HG03378 (cell line): ENCODE measurements at regions not wholly inside any gene's neighbourhood (a gene's known extent, or its start where the extent isn't known, plus 50 kb on each side); places are given as distances from the start of the nearest gene placed in this dataset.
"Not testable (repeated sequence)": the region's sequence is repeated elsewhere in the genome, so short reads cannot be mapped to it uniquely, and the experiment has no call there.

ENCODE experiments used
- ATAC-seq: cut with Tn5 transposase; IDR thresholded peaks from one replicate; pipeline ENCODE4 v1.9.1; 2021; ENCODE audit warnings: mild to moderate bottlenecking, moderate library complexity; ENCODE audit not compliant: unreplicated experiment

DNA sequence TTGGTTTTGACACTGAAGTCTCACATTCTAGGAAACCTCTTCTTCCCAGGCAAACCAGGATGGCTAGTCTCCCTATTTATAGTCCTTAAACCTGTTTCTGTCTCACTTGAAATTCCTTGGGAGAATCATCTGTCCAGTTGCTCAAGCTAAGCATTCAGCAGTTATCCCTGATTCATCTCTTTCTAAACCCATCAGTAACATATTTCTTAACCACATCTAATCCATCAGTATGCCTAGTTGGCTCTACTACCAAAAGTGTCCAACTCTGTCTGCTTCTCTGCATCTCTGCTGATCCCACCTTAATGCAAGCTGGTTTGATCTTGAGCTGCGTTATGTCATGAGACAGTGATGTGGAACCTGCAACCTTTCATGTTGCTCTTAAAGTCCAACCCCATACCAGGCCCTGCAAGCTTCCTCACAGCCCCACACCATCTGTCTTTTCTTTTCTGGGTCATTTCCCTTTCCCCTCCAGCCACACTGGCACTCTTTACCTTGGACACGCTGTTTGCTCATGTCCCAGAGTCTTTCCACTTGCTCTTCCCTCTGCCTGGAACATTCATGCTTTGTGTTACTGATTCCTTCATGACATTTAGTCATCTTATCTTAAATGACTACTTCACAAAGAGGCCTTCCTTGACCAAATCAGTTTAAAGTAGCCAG lies 380.8 kb upstream of the RGS6 start:
- no peak for ATAC-seq

DNA sequence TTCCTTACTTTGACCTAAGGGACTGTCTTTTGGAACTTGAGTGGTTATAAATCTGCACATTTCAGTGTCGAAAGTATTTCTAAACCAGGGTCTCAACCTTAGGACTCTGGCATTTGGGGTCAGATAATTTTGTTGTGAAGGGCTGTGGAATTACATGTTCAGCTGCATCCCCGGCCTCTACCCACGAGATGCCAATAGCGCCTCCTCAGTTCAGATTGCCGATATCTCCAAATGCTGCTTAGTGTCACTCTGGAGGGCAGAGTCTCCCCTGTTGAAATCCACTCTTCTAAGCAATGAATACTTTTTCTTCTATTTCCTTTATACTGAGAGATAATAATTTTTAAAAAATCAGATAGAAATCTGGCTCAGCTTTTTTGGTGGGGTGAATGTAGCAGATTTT lies 379.4 kb upstream of the RGS6 start:
- no peak for ATAC-seq

DNA sequence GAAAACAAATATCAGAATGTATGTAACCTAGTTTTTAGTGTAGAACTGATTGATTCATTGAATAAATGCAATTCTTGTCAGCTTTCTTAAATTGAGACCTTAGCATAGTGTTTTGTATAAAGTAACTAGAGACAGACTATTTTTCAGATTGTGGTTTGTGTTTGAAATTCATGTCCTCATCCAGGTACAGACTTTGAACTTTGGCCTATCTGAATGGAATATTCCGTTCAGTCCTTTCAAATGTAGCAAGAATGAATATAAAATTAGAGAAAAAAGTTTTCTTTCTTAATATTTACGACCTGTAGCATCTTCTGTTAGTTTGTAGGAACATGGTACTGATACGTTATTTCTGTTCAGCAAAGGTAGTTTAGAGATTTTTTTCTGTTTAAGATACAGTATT lies 378.4 kb upstream of the RGS6 start:
- ATAC-seq = no peak

DNA sequence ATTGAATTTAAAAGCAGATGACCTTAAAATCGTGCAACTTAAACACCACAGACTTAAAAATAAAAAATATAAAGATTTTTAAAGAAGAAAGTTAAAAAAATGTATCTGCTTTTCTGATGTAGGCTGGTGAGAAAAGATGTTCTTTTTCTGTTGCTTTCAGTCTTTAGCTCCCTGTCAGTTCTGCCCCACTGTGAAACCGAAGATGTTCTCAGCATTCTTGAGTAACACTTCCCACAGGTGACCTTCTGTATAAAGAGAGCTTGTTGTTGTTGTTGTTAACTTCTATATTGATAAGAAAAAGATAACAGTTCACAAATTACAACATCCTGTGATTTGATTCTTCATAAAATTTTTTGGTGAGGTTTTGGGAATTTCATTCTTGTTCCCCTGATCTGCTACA lies 377.9 kb upstream of the RGS6 start:
- no peak for ATAC-seq

DNA sequence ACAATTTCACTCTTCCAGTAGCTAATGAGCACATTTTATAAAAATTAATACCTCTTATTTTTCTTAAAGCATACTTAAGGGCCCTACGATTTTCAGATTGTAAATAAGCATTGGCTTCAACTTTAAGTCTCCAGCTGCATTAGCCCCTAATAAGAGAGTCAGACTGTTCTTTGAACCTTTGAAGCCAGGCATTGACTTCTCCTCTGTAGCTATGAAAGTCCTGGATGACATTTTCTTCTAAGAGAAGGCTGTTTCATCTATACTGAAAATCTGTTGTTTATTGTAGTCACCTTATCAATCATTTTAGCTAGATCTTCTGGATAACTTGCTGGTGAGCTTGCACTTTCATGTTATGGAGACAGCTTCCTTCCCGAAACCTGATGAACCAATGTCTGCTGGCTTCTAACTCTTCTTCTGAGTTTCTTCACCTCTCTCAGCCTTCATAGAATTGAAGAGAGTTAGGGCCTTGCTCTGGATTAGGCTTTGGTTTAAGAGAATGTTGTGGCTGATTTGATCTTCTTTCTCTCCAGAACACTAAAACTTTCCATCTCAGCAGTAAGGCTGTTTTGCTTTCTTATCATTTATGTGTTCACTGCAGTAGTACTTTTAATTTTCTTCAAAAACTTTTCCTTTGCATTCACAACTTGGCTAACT lies 377.1 kb upstream of the RGS6 start:
- peak; percentile 21 for ATAC-seq

DNA sequence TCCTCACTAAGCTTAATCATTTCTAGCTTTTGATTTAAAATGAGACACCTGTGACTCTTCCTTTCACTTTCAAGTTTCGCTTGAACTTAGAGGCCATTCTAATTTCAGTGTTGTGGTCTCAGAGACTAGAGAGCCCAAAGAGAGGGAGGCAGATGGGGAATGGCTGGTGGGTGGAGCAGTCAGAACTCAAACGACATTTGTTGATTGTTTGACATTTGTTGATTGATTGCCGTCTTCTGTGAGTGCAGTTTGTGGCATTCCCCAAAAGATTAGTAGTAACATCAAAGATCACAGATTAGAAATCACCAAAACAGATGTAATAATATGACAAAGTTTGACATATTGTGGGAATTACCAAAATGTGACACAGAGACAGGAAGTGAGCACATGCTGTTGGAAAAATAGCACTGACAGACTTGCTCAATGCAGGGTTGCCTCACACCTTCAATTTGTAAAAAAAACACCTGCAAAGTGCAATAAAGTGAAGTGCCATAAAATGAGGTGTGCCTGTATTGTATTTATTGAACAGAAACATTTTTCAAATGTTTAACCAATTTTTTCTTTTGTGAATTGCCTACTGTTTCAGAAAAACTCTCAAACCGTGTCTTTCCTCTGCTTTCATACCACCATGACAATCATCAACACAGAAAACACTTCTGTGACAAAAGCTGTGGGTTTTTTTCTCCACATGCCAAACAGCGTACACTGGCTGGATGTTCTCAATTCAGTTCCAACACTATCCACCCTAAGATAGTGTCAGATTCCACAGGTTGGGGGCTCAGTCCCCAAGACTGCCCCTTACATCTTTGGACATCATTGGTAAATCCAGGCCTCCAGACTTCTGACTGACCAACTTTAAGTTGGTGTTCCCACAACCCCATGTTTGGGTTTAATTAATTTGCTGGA lies 376.3 kb upstream of the RGS6 start:
- peak; percentile 83 for ATAC-seq

DNA sequence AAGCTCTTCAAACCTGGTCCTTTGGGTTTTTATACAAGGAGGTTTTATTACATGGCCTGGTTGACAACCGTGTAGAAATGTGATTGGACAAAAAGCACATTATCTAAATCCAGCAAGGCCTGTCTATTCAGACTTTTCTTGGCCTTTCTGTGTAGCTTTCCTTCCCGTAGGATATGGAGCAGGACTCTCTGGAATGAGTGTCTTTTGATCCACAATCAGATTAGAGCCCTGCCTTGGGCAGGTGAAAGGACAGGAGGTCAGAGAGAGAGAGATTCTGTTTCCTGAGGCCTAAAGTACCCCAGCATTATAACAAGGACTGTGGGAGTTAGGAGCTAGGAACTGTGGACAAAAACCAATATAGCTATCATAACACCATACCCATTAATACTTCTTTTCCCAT lies 375.5 kb upstream of the RGS6 start:
- ATAC-seq = no peak

DNA sequence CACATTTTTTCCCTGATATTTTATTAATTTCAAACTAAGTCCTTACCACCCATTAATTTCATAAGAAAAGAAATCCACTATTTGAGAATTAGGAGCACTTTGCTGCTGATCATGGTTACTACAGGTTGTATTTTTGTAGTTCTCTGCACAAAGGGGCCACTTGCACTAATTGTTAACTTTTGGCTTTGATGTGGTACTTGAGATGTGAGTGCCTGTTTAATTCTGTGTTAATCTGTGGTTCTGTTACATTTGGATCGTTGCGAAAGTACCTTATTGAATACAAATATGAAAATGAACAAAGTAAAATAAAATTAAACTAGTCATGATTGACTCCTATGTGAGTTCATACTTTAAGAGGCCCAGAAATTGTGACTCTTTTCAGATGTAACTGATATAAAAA lies 374.9 kb upstream of the RGS6 start:
- ATAC-seq = no peak

DNA sequence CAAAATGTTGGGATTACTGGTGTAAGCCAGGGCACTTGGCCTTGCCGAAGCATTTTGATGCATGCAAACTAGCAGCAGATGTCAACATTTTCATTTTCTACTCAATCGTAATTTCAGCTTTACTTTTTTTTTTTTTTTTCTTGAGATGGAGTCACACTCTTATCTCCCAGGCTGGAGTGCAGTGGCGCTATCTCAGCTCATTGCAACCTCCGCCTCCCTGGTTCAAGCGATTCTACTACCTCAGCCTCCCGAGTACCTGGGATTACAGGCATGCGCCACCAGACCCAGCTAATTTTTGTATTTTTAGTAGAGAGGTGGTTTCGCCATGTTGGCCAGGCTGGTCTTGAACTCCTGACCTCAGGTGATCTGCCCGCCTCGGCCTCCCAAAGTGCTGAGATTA lies 373.3 kb upstream of the RGS6 start:
- not testable (repeated sequence) for ATAC-seq

DNA sequence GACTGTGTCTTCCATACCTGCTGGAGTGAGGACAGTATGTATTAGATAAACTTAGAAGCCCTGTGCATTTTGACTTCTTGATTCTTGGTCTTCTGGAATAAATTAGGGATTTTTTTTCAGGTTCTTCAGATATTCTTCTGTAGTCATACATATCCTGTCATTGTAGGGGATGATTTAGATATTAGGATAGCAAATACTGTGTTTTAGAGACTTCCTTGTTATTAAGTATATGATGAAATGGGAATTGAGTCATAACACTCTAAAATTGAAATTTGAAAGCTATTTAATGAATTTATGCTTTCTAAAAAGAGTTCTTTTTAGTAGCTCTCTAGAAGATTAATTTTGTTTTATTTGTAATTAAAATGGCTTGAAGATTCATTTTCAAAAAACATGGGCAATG lies 371.5 kb upstream of the RGS6 start:
- ATAC-seq = no peak

DNA sequence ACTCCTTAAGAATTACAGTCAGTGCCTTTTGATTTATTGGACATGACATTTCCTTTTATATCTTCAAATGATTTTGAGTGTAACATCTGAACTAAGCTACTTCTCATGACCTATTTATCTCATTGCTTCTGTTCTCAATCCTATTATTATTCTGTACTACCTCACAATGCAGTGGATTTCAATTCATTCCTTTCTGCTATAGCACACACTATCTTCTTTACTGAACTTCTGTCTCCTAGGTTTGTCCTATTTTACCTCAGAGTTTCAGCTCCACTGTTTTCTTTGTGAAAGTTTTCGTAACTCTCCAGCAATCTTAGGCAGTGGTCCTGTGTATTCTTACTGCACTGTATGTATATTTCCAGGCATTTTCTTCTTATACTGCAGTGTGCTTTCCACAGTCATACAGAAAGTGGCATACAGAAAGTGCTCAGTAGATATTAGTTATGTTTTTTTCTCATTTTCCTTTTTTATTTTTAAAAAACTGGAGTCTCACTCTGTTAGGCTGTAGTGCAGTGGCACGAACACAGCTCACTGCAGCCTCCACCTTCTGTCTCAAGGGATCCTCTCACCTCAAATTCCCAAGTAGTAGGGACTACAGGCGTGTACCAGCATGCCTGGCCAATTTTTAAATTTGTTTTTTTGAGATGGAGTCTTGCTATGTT lies 368.6 kb upstream of the RGS6 start:
- ATAC-seq = peak; percentile 51

DNA sequence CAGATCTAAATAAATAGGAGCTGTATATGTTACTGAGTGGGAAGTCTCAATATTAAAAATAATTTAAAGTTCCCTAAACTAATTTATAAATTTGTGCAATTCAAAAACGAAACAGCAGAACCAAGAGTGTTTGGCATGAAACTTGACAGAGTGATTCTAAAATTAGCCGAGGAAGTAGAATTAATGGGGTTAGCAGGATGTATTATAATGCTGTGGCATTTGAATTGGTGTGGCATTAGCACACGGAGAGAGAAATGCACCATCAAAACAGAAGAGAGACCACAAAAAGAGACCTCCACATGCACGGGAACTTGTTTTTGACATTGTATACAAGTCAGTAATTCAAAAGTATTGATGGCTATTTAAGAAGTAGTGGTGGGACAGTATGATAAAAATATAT lies 366.0 kb upstream of the RGS6 start:
- peak; percentile 62 for ATAC-seq

DNA sequence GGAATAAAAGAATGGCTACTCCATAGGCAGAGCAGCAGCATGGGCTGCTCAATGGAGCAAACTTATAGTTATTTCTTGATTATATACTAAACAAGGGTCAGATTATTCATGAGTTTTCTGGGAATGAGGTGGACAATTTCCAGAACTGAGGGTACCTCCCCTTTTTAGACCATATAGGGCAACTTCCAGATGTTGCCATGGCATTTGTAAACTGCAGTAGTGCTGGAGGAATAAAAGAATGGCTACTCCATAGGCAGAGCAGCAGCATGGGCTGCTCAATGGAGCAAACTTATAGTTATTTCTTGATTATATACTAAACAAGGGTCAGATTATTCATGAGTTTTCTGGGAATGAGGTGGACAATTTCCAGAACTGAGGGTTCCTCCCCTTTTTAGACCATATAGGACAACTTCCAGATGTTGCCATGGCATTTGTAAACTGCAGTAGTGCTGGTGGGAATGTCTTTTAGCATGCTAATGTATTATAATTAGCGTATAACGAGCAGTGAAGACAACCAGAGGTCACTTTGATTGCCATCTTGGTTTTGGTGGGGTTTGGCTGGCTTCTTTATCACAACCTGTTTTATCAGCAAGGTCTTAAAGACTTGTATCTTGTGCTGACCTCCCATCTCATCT lies 364.6 kb upstream of the RGS6 start:
- not testable (repeated sequence) for ATAC-seq

DNA sequence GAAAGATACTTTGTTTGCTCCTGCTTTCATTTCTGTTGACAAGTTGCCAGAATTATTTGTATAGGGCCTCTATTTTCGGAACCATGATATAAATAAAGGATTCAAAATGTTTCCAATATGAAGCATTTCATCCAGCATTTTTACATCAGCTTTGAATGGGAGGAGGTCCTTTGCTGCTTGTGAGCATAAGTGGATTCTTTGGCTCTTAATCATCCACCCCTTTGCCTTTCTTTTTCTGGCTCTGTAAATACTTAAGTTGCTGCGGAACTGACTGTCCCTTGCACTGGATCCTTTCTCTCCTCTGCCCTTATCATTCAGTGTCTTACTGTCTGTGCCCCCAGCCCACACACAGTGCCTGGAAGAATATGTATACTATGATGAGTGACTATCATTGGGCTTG lies 357.3 kb upstream of the RGS6 start:
- ATAC-seq = no peak

DNA sequence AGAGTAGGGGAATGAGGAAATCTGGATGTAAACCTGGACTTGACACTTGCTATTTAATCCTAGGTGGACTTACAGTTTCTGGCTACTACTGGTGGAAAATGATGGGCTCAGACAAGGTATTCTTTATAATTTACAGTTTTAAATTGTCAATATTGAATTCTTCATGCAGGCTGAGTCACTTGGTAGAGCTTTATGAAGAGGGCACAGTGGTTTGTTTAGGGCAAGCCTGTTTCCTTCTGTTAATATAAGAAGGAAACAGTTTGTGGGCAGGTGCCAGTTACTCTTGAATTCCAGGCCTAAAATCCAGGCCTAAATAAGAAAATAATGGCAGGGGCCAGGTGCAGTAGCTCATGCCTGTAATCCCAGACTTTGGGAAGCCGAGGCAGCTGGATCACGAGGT lies 355.8 kb upstream of the RGS6 start:
- no peak for ATAC-seq

DNA sequence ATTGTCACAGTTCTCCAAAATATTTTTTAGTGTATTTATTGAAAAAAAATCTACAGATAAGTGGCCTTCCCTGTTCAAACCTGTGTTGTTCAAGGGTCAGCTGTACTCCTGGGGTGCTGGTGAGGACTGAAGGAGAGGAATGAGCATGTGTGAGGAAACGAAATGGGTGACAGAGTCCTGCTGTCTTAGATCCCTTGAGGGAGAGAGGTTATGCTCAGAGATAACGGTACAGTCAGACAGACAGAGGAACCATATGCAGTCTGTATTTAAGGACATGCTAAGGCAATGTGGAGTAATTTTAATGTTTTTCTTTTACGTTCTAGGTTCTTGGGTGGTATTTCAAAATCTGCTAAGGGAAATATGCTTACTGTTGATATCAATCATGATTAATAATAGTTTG lies 352.9 kb upstream of the RGS6 start:
- ATAC-seq = no peak

DNA sequence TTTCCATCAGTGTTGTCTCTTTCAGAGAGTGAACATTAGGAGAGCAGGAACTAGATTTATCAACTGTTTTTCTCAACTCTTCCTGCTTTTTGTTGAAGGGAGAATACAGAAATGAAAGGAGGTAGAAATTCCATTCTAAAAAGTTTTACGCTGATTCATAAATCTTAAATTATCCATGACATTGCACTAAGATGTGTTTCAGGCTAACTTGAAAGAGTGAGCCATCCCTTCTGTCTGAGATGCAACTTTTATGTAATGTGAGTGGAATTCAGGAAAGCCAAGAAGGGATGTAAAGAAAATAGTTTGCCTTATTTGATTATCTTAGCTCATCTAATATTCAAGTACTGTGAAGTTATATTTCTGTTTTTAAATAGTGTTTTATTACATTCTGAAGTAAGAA lies 349.5 kb upstream of the RGS6 start:
- no peak for ATAC-seq

DNA sequence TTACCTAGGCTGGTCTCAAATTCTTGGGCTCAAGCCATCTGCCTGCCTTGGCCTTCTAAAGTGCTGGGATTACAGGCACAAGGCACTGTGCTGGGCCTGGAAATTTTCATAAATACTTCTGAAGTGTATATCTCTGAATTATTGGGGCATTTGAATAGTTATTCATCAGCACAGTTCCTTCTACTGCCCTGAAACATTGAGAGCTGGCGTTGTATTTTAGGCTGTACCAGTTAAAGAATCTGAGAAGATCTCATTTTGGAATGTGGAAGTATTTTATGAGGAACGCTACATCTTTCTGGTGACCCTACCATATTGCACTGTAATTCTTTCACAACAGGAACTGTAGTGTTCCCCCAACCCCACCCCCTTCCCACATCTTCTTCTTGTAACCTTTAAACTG lies 349.0 kb upstream of the RGS6 start:
- no peak for ATAC-seq

DNA sequence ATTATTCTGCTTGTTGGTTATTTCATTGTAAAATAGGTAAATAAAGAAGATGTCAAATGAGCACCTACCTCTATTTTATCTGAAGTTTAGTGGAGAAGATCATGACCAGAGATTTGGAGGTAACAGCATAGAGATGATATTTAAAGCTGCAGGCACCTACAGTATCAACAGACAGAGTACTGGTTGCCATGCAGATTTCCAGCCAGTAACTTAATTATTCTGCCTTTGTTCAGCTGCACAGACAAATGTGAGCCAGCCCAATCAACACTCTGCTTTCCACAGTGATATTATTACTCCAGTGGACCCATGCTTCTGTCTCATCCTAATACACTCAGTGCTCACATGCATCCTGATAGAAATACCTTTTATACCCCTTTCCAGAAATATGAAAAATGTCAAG lies 348.5 kb upstream of the RGS6 start:
- no peak for ATAC-seq

DNA sequence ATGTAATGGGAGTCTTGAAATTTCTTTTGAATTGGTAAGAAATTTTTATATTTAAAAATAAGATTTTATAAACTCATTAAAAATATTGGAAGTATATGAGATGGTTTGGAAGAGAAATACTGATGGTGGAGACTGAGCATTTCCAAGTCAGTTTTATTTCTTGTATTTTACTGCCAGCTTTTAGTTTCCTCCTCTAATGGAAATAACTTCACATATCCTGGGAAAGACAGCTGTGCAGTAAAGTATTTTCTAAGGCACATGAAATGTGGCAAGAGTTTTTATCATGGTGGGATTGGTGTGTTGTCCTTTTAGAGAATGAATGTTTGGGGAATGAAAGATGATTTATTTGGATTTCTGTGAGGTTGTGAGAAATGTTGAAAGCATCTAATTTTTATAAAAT lies 346.9 kb upstream of the RGS6 start:
- ATAC-seq = no peak
